ENCODE measurements at regions not wholly inside any gene's neighbourhood (a gene's known extent, or its start where the extent isn't known, plus 50 kb on each side); places are given as distances from the start of the nearest gene placed in this dataset.

DNA sequence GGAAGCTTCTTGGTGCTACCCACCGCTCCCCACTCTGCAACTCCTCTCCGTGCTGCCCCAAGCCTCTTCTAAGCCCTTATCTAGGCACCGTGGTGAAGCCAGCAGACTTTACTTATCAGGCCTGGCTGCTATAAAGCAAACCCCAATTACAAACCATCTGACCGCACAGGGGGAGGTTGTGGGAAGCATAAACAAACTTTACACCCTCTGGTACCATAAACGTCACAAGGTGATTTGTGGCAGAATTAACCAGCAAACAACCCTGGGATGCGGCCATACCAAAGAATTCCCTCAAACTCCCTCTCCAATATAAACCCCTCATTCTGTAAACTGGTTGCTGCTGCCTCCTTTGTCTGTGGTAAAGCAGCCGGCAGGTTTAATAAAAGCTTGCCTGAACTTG is 55.2 kb downstream of the MAGEC2 start:
- in situ Hi-C loops (cut with MboI; ENCODE audit: low pct_unique_long_range_greater_than_20kb, low sequenced_read_pairs, unreplicated experiment) = no loop called here
- TF ChIP-seq, protein P1, sequence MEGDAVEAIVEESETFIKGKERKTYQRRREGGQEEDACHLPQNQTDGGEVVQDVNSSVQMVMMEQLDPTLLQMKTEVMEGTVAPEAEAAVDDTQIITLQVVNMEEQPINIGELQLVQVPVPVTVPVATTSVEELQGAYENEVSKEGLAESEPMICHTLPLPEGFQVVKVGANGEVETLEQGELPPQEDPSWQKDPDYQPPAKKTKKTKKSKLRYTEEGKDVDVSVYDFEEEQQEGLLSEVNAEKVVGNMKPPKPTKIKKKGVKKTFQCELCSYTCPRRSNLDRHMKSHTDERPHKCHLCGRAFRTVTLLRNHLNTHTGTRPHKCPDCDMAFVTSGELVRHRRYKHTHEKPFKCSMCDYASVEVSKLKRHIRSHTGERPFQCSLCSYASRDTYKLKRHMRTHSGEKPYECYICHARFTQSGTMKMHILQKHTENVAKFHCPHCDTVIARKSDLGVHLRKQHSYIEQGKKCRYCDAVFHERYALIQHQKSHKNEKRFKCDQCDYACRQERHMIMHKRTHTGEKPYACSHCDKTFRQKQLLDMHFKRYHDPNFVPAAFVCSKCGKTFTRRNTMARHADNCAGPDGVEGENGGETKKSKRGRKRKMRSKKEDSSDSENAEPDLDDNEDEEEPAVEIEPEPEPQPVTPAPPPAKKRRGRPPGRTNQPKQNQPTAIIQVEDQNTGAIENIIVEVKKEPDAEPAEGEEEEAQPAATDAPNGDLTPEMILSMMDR (IDR thresholded peaks at IDR 0.05; ENCODE audit: extremely low read depth, insufficient read depth, missing control alignments) = no peak
- DNase-seq (ENCODE audit: low spot score) = no peak

DNA sequence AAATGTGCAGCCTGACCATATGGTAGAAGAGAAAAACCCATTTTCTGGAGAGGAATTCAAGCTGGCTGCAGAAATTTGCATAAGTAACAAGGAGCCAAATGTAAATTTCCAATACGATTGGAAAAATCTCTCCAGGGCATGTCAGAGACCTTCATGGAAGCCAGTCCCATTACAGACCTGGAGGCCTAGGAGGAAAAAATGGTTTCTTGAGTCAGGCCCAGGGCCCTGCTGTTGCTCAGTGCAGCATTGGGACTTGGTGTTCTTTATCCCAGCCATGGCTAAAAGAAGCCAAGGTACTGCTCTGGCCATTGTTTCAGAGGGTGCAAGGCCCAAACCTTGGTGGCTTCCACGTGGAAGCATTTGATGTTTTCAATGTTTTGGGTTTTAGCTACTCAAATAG is 70.6 kb downstream of the MAGEC2 start:
- in situ Hi-C loops (cut with MboI; ENCODE audit: low pct_unique_long_range_greater_than_20kb, low sequenced_read_pairs, unreplicated experiment) = no loop called here
- TF ChIP-seq, protein P1 (IDR thresholded peaks at IDR 0.05; ENCODE audit: extremely low read depth, insufficient read depth, missing control alignments) = no peak
- no peak for DNase-seq (ENCODE audit: low spot score)

DNA sequence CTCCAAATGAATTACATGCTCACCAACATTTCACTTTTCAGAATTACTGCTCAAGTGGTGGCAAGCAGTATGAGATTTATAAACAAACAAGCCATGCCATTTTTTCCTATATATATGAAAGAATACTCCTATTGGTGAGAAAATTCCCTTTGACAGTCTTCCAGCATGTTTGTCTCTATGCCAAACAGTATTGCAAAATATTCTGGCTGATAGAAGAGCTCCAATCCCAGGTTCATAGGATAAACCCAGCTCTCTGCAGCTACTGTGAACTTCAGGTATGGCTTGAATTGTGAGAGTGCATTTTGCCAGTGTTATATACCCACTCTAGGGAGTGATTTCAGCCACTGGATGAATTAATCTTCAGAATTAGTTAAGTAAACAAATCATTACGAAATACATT is 108.8 kb downstream of the MAGEC2 start:
- TF ChIP-seq, protein P1 (IDR thresholded peaks at IDR 0.05; ENCODE audit: extremely low read depth, insufficient read depth, missing control alignments) = no peak
- DNase-seq (ENCODE audit: low spot score) = no peak
- in situ Hi-C loops (cut with MboI; ENCODE audit: low pct_unique_long_range_greater_than_20kb, low sequenced_read_pairs, unreplicated experiment) = no loop called here

DNA sequence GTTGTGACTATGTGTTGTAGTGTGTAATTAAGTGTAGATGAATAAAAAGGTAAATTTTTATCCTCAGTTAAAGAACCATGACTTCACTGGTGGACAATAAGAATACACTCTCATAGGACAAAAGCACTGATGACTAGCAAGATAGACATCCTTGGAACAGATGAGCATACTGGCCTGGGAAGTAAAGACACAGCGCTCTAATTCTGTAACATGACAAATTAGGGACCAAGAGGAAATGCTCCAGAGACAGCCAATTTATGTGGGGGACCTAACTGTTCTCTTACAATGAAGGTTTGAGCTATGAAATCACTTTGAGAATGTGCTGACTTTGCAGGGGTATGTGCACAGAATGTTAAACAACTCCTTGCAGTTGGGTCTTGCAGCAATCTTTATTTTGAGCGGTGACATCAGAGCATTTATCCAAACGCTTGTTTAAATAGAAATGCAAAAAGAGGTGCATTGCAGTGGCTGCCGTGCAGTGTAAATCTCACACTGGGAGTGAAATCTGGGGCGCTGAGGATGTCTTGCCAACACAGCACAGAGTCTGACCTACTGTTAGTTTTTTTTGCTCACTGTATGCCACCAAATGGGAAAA is 109.3 kb downstream of the MAGEC2 start:
- in situ Hi-C loops (cut with MboI; ENCODE audit: low pct_unique_long_range_greater_than_20kb, low sequenced_read_pairs, unreplicated experiment) = no loop called here
- no peak for DNase-seq (ENCODE audit: low spot score)
- TF ChIP-seq, protein P1 (IDR thresholded peaks at IDR 0.05; ENCODE audit: extremely low read depth, insufficient read depth, missing control alignments) = no peak

DNA sequence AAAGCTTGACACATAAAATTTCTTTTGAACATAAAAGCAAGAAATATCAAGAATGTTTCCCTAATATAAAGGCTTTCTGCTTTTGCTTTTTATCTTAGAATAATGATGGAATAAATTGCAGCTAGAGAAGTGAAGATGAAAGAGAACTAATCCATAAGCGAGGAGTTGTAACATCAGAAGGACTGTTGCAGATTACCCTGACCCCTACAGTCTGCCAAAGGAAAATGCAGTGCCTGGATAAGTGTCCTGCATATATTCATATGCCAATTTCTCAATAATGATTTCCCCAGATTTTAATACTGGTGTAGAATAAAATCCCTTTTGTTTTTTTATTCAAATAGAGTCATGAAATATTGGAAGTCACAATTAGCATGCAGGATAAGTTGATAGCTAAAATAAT is 115.9 kb downstream of the MAGEC2 start:
- DNase-seq (ENCODE audit: low spot score) = no peak
- in situ Hi-C loops (cut with MboI; ENCODE audit: low pct_unique_long_range_greater_than_20kb, low sequenced_read_pairs, unreplicated experiment) = no loop called here
- TF ChIP-seq, protein P1 (IDR thresholded peaks at IDR 0.05; ENCODE audit: extremely low read depth, insufficient read depth, missing control alignments) = peak; percentile 14

DNA sequence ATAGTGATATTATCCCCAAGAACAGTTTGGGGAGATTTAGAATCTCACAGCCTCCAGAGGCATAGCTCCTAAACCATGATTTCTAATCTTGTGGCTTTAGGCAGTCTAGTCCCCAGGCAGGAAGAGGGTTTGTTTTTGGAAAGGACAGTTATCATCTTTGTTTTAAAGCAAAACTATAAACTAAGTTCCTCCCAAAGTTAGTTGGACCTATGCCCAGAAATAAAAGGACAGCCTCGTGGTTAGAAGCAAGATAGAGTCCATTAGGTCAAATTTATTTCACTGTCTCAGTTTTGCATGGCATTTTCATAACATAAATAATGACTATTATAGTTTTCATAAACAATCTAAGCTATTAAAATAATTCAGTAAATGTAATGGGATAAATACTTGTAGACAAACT is 120.5 kb downstream of the MAGEC2 start:
- DNase-seq (ENCODE audit: low spot score) = no peak
- in situ Hi-C loops (cut with MboI; ENCODE audit: low pct_unique_long_range_greater_than_20kb, low sequenced_read_pairs, unreplicated experiment) = no loop called here
- TF ChIP-seq, protein P1 (IDR thresholded peaks at IDR 0.05; ENCODE audit: extremely low read depth, insufficient read depth, missing control alignments) = no peak

DNA sequence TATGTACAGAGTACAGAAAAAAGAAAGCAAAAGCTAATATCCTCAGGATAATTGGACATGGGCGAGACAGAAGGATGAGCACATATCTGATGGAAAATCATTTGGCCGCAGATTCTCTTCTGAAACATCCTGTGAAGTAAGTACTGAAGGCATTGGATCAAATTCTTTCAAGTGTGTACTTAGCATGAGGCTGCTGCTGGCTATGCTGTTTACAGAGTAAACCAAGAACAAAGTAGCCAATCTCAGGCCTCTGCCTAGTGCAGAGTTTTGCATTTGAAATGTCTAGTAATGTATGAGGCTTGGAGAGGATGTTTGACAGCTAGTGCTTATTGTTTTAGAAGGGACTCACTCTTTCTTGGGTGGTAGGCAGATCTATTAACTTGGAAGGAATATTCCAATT is 128.5 kb downstream of the MAGEC2 start:
- in situ Hi-C loops (cut with MboI; ENCODE audit: low pct_unique_long_range_greater_than_20kb, low sequenced_read_pairs, unreplicated experiment) = no loop called here
- TF ChIP-seq, protein P1 (IDR thresholded peaks at IDR 0.05; ENCODE audit: extremely low read depth, insufficient read depth, missing control alignments) = no peak
- no peak for DNase-seq (ENCODE audit: low spot score)

Measured in GM13977 (cell line).